ENCODE measurements at regions not wholly inside any gene's neighbourhood (a gene's known extent, or its start where the extent isn't known, plus 50 kb on each side); places are given as distances from the start of the nearest gene placed in this dataset.

DNA sequence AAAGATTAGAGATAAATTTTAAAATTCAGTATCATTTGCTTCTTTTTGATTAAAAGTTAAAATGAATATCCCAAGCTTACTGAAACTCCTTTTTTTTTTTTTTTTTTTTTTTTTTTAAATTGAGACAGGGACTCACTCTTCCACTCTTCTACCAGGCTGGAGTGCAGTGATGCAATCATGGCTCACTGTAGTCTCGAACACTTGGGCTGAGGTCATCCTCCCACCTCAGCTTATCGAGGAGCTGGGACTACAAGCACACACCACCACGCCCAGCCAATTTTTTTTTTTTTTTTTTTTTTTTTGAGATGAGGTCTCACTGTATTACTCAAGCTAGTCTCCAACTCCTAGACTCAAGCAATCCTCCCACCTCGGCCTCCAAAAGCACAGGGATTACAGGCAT, 92.1 kb upstream of the RGS18 start:
- Histone ChIP-seq H3K4me1 (ENCODE audit: insufficient read depth, low read length) (peaks cover 17% of the 10 kb centered on the region), H2AFZ (ENCODE audit: low read depth, low read length) (no peak overlapping the region), H3K9ac (ENCODE audit: low read depth, low read length) (no peak overlapping the region), H3K4me2 (ENCODE audit: insufficient read depth, low read length) (no peak overlapping the region), H3K4me3 (ENCODE audit: low read depth in 1 of 2, low read length in 2 of 2) (no peak overlapping the region), H3K9me3 (ENCODE audit: insufficient read depth, low read length, severe bottlenecking) (no peaks in the 10 kb centered on the region), H4K20me1 (ENCODE audit: insufficient read depth, low read length) (no peaks in the 10 kb centered on the region), H3K27ac (ENCODE audit: low read length) (no peak overlapping the region), H3K79me2 (ENCODE audit: insufficient read depth, low read length) (no peaks in the 10 kb centered on the region), H3K27me3 (ENCODE audit: insufficient read depth, low read length, poor library complexity) (no peaks in the 10 kb centered on the region), H3K36me3 (ENCODE audit: insufficient read depth, low read length) (no peaks in the 10 kb centered on the region)
- no peak for ATAC-seq (ENCODE audit: insufficient read depth, low read depth)
- DNase-seq = no peak
- TF ChIP-seq, protein P1, sequence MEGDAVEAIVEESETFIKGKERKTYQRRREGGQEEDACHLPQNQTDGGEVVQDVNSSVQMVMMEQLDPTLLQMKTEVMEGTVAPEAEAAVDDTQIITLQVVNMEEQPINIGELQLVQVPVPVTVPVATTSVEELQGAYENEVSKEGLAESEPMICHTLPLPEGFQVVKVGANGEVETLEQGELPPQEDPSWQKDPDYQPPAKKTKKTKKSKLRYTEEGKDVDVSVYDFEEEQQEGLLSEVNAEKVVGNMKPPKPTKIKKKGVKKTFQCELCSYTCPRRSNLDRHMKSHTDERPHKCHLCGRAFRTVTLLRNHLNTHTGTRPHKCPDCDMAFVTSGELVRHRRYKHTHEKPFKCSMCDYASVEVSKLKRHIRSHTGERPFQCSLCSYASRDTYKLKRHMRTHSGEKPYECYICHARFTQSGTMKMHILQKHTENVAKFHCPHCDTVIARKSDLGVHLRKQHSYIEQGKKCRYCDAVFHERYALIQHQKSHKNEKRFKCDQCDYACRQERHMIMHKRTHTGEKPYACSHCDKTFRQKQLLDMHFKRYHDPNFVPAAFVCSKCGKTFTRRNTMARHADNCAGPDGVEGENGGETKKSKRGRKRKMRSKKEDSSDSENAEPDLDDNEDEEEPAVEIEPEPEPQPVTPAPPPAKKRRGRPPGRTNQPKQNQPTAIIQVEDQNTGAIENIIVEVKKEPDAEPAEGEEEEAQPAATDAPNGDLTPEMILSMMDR (IDR thresholded peaks at IDR 0.05; ENCODE audit: borderline replicate concordance, extremely low read depth, low read length, poor library complexity, severe bottlenecking) = no peak
- no peak for TF ChIP-seq EZH2 (IDR thresholded peaks at IDR 0.05; ENCODE audit: borderline replicate concordance, low read depth, low read length, severe bottlenecking)

DNA sequence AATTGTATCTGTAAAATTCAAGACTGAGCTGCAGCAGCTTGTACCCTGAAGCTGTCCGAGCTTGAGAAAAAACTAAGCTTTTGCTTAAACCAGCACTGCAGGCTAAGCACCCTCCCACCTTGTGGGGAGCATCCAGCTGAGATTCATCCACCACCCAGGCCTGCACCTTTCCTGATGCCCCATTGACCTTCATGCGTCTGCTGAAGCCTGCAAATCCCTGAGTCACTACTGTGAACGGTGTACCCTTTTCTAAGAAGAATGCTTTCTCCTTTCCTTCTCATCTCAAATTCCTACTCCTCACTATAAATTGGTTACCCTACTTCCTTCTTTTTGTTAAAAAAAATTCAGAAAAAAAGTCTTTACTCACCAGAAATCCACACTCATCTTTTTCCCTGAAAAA, 90.9 kb upstream of the RGS18 start:
- H3K27me3 ChIP-seq (ENCODE audit: insufficient read depth, low read length, poor library complexity) = no peaks in the 10 kb centered on the region
- no peaks in the 10 kb centered on the region for H3K79me2 ChIP-seq (ENCODE audit: insufficient read depth, low read length)
- H4K20me1 ChIP-seq (ENCODE audit: insufficient read depth, low read length) = no peaks in the 10 kb centered on the region
- DNase-seq = no peak
- no peak overlapping the region for H3K9ac ChIP-seq (ENCODE audit: low read depth, low read length)
- H3K9me3 ChIP-seq (ENCODE audit: insufficient read depth, low read length, severe bottlenecking) = no peaks in the 10 kb centered on the region
- no peak overlapping the region for H3K4me2 ChIP-seq (ENCODE audit: insufficient read depth, low read length)
- H3K36me3 ChIP-seq (ENCODE audit: insufficient read depth, low read length) = no peaks in the 10 kb centered on the region
- ATAC-seq (ENCODE audit: insufficient read depth, low read depth) = no peak
- H3K4me3 ChIP-seq (ENCODE audit: low read depth in 1 of 2, low read length in 2 of 2) = no peak overlapping the region
- H3K27ac ChIP-seq (ENCODE audit: low read length) = no peak overlapping the region
- H2AFZ ChIP-seq (ENCODE audit: low read depth, low read length) = peak overlapping the region; percentile 40; the same call in 1 of the 2 replicates
- TF ChIP-seq EZH2 (IDR thresholded peaks at IDR 0.05; ENCODE audit: borderline replicate concordance, low read depth, low read length, severe bottlenecking) = no peak
- TF ChIP-seq, protein P1 (IDR thresholded peaks at IDR 0.05; ENCODE audit: borderline replicate concordance, extremely low read depth, low read length, poor library complexity, severe bottlenecking) = no peak
- H3K4me1 ChIP-seq (ENCODE audit: insufficient read depth, low read length) = peaks cover 17% of the 10 kb centered on the region

DNA sequence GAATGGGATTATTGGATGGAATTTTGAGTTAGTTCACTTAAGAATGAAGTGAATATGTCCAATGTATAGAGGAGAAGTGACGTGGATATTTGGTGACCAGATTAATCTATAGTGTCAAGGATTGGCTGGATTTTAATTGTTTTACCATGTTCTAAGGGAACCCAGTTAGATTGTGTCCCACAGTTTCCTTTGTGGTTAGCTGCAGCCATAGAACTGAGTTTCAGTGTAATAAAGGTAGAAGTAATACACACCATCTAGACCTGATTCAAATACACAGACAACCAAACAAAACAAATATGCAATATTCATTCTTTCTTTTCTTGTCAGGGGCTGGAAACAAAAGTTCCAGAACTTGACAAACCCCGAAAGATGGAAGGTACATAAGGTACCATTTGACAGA, 88.0 kb upstream of the RGS18 start:
- Histone ChIP-seq H3K79me2 (ENCODE audit: insufficient read depth, low read length) (no peaks in the 10 kb centered on the region), H4K20me1 (ENCODE audit: insufficient read depth, low read length) (no peaks in the 10 kb centered on the region), H3K27ac (ENCODE audit: low read length) (no peak overlapping the region), H3K4me3 (ENCODE audit: low read depth in 1 of 2, low read length in 2 of 2) (no peak overlapping the region), H3K4me2 (ENCODE audit: insufficient read depth, low read length) (no peak overlapping the region), H3K9me3 (ENCODE audit: insufficient read depth, low read length, severe bottlenecking) (no peaks in the 10 kb centered on the region), H3K27me3 (ENCODE audit: insufficient read depth, low read length, poor library complexity) (no peaks in the 10 kb centered on the region), H2AFZ (ENCODE audit: low read depth, low read length) (no peak overlapping the region), H3K9ac (ENCODE audit: low read depth, low read length) (no peak overlapping the region), H3K4me1 (ENCODE audit: insufficient read depth, low read length) (peaks cover 17% of the 10 kb centered on the region), H3K36me3 (ENCODE audit: insufficient read depth, low read length) (no peaks in the 10 kb centered on the region)
- no peak for DNase-seq
- peak; percentile 83 for ATAC-seq (ENCODE audit: insufficient read depth, low read depth)
- no peak for TF ChIP-seq EZH2 (IDR thresholded peaks at IDR 0.05; ENCODE audit: borderline replicate concordance, low read depth, low read length, severe bottlenecking)
- TF ChIP-seq, protein P1 (IDR thresholded peaks at IDR 0.05; ENCODE audit: borderline replicate concordance, extremely low read depth, low read length, poor library complexity, severe bottlenecking) = no peak

DNA sequence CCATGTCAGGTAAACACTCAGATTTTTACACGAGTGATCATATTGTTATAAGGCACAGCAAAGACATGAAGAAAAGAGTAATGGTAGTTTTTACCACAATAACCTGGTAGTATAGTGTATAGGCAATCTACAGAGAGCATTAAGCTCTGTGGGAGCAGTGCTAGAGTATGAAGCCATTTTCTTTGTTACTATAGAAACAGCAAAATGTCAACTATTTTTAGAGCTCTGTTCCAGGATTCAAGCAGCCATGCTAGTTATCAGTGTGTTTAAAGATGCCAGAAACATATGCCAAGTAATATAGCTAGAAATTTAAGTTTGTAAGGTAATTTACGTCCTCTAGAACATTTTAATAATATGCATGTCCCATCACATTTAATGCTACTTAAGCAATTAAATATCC, 77.6 kb upstream of the RGS18 start:
- ATAC-seq (ENCODE audit: insufficient read depth, low read depth) (0 out of 3 replicates have a peak, but pooled peaks have one; percentile 32), DNase-seq (no peak)
- Histone ChIP-seq H3K36me3 (ENCODE audit: insufficient read depth, low read length) (no peaks in the 10 kb centered on the region), H2AFZ (ENCODE audit: low read depth, low read length) (peak overlapping the region; percentile 52; the same call in 1 of the 2 replicates), H3K9me3 (ENCODE audit: insufficient read depth, low read length, severe bottlenecking) (no peaks in the 10 kb centered on the region), H3K27ac (ENCODE audit: low read length) (peak overlapping the region; percentile 54), H3K79me2 (ENCODE audit: insufficient read depth, low read length) (no peaks in the 10 kb centered on the region), H3K4me3 (ENCODE audit: low read depth in 1 of 2, low read length in 2 of 2) (no peak overlapping the region), H3K4me2 (ENCODE audit: insufficient read depth, low read length) (no peak overlapping the region), H3K4me1 (ENCODE audit: insufficient read depth, low read length) (peaks cover 24% of the 10 kb centered on the region), H4K20me1 (ENCODE audit: insufficient read depth, low read length) (no peaks in the 10 kb centered on the region), H3K27me3 (ENCODE audit: insufficient read depth, low read length, poor library complexity) (no peaks in the 10 kb centered on the region), H3K9ac (ENCODE audit: low read depth, low read length) (no peak overlapping the region)
- TF ChIP-seq, protein P1 (IDR thresholded peaks at IDR 0.05; ENCODE audit: borderline replicate concordance, extremely low read depth, low read length, poor library complexity, severe bottlenecking) = no peak
- TF ChIP-seq EZH2 (IDR thresholded peaks at IDR 0.05; ENCODE audit: borderline replicate concordance, low read depth, low read length, severe bottlenecking) = no peak
